ENCODE measurements at regions not wholly inside any gene's neighbourhood (a gene's known extent, or its start where the extent isn't known, plus 50 kb on each side); places are given as distances from the start of the nearest gene placed in this dataset.
"Not testable (repeated sequence)": the region's sequence is repeated elsewhere in the genome, so short reads cannot be mapped to it uniquely, and the experiment has no call there.

GRCh38 chr9:103237571-103238109 lies 242.5 kb downstream of the CYLC2 start:
- DNase-seq (ENCODE audit: low spot score), result not testable (repeated sequence)

- DNase-seq (ENCODE audit: low spot score), result no peak
These were observed 246.9 kb downstream of the CYLC2 start for GRCh38 chr9:103242025-103242424.

DNA sequence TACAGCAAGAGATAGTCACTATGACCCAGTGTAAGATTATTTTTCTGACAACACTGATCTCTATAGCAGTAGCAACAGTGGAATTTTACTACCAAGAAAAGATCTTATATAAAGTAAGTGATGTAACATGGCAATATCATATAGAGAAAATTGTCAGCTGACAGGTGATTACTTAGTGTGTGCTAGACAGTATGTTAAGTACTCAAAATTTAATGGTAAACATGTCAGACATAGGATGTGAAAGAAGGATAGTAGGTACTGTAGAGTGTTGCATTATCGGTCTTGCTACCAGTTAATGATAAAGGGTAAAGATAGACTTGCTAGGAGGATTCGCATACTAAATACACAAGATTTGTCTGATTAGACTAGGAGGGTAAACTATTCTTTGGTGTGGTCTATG lies 247.4 kb downstream of the CYLC2 start:
- no peak for DNase-seq (ENCODE audit: low spot score)

DNA sequence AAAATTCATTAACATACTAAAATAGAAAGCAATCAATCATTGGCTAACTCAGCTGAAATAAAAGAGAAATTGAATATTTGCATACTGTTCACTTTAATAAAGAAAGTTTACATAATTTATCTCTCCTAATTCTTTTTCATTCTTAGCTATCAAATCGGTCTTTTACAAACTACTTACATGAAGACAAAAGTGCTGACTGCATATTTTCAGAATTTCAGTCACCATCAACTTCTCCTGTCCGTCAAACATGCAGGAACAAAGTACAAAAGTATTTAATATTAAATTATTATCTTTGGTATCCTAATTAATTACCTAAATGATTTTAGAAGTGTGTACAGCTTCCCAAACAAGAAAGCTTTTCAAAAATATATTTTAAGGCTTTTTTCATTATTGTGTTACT lies 248.4 kb downstream of the CYLC2 start:
- DNase-seq (ENCODE audit: low spot score), result no peak

GRCh38 chr9:103245369-103245768 lies 250.2 kb downstream of the CYLC2 start:
- no peak for DNase-seq (ENCODE audit: low spot score)

DNA sequence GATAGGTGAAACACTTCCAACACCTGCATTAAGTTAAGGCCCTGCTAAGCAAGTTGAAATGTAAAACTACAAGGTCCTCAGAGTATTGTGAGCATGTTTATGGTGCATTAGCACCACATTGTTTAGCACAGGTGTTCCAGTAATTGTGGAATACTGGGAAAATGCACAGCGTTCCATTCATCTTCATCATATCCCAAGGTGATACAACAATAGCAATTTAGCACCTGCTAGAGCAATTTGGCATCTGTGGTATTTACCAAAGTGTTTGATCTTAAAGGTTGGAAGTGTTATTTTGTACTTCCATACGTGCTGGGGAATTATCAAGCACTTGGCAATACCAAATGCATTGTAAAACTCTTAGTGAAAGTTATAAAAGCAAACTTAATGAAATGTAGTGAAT lies 266.8 kb downstream of the CYLC2 start:
- no peak for DNase-seq (ENCODE audit: low spot score)

GRCh38 chr9:103266064-103266463 lies 270.9 kb downstream of the CYLC2 start:
- DNase-seq (ENCODE audit: low spot score), result no peak

GRCh38 chr9:103277240-103277639 lies 282.1 kb downstream of the CYLC2 start:
- no peak for DNase-seq (ENCODE audit: low spot score)

- DNase-seq (ENCODE audit: low spot score), result no peak
These were observed 286.0 kb downstream of the CYLC2 start for GRCh38 chr9:103281126-103281525.

- no peak for DNase-seq (ENCODE audit: low spot score)
These were observed 292.2 kb downstream of the CYLC2 start for GRCh38 chr9:103287361-103287760.

DNA sequence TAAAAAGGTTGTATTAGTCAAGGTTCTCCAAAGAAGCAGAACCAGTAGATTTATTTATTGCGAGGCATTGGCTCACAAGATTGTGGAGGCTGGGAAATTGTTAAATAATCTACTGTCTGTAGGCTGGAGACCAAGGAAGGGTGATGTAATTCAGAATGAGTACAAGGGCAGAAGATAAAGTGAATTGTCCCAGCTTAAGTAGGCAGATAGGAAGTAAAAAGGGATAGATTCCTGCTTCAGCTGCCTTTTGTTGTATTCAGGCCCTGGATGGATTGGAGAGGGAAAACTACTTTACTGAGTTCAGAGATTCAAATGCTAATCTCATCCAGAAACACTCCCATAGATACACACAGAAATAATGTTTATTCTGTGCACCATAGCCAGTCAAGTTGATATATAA lies 301.1 kb downstream of the CYLC2 start:
- DNase-seq (ENCODE audit: low spot score), result no peak

DNA sequence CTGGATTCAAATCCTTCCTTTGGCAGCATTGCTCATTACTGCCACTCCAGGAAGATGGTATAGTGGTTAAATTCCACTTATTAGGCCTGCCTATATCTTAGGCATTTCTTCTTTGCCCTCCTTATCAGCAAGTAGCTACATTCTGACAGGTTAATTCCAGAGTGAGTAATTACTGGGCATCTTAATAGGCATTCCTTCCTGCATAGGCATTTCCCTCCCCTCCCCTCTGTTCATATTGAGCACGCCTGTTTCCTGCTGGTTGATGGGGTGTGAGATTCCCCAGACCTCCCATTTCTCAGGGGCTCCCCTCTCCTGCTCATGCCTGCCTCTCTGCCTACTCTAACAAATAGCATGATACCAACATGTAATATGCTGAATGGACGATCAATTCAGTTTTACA lies 305.9 kb downstream of the CYLC2 start:
- DNase-seq (ENCODE audit: low spot score), result no peak

- DNase-seq (ENCODE audit: low spot score), result no peak
These were observed 309.7 kb downstream of the CYLC2 start for GRCh38 chr9:103304797-103305196.

- no peak for DNase-seq (ENCODE audit: low spot score)
These were observed 324.8 kb downstream of the CYLC2 start for GRCh38 chr9:103319979-103320378.

- DNase-seq (ENCODE audit: low spot score), result no peak
These were observed 328.6 kb downstream of the CYLC2 start for GRCh38 chr9:103323699-103324098.

GRCh38 chr9:103335461-103335860 lies 340.3 kb downstream of the CYLC2 start:
- no peak for DNase-seq (ENCODE audit: low spot score)

DNA sequence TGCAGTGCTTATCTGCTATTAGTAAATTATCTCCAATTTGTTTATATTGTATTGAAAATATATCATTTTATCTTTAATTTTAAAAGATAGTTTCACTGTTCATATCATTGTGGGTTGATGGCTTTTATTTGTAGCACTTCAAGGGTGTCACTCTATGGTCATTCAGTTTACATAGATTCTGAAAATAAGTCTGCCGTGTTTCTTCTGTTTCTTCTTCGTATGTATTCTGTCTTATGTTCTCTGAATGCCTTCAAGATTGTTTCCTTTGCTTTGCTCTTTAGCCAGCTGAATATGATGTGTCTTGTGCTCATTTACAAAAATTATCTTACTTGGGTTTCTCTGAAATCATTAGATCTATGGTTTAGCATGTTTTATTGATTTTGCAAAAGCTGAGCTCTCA lies 359.9 kb downstream of the CYLC2 start:
- DNase-seq (ENCODE audit: low spot score), result no peak

DNA sequence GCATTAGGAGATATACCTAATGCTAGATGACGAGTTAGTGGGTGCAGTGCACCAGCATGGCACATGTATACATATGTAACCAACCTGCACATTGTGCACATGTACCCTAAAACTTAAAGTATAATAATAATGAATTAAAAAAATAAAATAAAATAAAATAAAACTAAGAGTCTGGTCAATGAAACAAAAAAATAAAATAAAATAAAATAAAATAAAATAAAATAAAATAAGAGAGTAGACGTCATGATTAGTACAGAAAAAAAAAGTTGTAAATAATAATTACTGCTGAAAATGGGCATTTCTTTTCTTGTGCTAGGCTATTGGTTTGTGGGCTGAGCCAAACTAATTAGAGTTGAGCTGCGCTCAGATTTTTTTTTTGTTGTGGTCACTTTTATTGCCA lies 362.8 kb downstream of the CYLC2 start:
- DNase-seq (ENCODE audit: low spot score), result not testable (repeated sequence)

- no peak for DNase-seq (ENCODE audit: low spot score)
These were observed 366.8 kb downstream of the CYLC2 start for GRCh38 chr9:103361906-103362305.

DNA sequence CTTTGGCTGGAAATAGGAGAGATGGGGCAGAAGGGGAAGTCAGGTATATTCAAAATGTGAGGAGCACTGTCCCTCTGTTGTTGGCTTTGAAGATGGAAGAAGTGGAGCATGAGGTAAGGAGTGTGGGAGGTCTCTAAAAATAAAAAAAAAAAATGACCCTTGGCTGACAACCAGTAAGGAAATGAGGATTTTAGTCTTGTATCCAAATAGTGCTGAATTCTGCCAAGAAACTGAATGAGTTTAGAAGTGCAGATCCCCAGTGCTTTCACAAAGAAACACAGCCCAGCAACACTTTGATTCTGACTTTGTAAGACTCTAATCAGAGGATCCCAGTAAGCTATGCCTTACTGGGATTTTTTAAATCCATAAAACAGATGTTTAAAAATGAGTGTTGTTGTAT lies 367.9 kb downstream of the CYLC2 start:
- no peak for DNase-seq (ENCODE audit: low spot score)

DNA sequence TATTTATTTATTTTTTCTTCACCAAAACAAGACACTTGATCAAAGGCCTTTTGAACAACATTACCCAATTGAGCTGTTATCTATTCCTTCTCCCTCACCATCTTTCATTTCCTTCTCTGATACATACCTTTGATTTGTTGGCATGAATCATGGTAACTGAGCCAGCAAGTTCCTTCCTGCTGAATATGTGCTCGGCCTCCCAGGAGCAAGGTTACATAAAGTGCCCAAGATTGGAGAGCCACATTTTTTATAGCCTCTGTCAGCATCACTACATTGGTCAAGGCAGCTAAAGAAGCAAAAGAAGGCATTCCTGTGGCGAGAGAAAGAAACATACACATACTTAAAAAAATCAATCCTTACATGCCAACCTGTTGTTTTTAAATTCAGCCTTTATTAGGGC lies 369.6 kb downstream of the CYLC2 start:
- DNase-seq (ENCODE audit: low spot score), result no peak

DNA sequence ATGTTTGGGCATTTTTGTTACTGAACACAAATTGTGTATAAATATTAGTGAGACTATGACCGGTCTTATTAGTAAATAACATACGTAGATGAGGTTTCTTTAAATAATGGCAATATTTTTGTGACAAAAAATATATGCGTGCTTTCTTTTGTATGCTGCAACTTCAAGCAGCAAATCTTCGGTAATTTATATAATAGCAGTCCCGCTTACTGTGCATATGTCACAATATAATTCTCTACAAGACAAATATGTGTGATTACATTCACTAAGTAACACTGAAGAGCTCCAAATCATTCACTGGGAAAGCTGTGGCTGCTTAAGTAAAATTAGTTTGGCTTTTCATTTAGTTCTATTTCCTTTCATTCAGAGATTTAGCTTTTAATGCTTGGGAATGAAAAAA lies 376.0 kb downstream of the CYLC2 start:
- DNase-seq (ENCODE audit: low spot score), result no peak

DNA sequence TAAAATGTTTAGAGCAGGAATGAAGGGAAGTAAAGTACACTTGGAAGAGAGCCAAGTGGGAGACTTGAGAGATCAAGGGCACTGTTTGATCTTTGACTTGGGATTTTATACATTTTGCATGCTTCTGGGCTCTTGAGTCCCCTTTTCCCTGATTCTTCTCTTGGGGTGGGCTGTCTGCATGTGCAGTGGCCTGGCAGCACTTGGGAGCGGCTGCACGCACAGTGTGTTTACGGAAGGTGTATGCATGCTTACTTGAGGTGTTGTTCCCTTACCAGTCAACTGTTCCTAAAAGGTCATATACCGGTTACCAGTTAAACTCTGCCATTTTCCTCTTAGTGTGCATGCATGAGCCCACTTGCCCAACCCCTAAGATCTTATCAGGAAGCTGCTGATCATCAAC lies 377.7 kb downstream of the CYLC2 start:
- no peak for DNase-seq (ENCODE audit: low spot score)

DNA sequence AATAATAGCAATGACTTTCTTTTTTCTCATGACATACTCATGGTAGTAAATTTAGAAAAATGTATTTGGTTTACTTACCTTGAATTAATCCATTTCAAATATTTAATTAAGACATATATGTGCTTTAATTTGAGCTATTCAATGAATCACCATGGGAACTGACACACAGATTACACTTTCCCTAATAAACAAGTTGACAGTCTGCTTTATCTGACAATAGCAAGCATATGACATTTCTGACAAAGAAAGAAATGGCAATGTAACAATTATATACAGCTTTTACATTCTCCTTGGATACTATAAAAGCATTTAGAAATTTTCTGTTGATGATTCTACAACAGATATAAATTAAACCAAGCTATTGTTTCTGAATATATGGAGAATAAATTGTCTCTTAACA lies 382.5 kb downstream of the CYLC2 start:
- no peak for DNase-seq (ENCODE audit: low spot score)
